Endothelial cell of umbilical vein (primary cell): ENCODE measurements at regions not wholly inside any gene's neighbourhood (a gene's known extent, or its start where the extent isn't known, plus 50 kb on each side); places are given as distances from the start of the nearest gene placed in this dataset.

ENCODE experiments used
- CTCF ChIP-seq, 2 donors: IDR thresholded peaks; 1 replicate in 1 of 2; 2 replicates in 1 of 2; pipeline ENCODE4 v1.5.1; 2011; ENCODE audit warnings: low read length in 2 of 2, mild to moderate bottlenecking in 2 of 2, moderate library complexity in 2 of 2, control low read depth in 1 of 2, inconsistent platforms in 1 of 2, low read depth in 1 of 2; ENCODE audit not compliant: insufficient read depth in 1 of 2; ENCODE audit errors: extremely low read depth in 1 of 2
- EZH2 ChIP-seq: IDR thresholded peaks from 2 replicates; pipeline ENCODE4 v1.6.1; 2012; ENCODE audit warnings: borderline replicate concordance, low read depth, mild to moderate bottlenecking, moderate library complexity, low read length, inconsistent platforms; ENCODE audit not compliant: severe bottlenecking
- GATA2 ChIP-seq: IDR thresholded peaks from 2 replicates; pipeline ENCODE4 v1.7.0; 2011; ENCODE audit warnings: low read depth, mild to moderate bottlenecking, moderate library complexity, mixed read lengths, low read length; ENCODE audit not compliant: insufficient read length, insufficient read depth
- POLR2A ChIP-seq: IDR thresholded peaks from 2 replicates; pipeline ENCODE4 v1.6.1; 2012; ENCODE audit warnings: low read depth, mild to moderate bottlenecking, control low read depth, low read length
- POLR2AphosphoS5 ChIP-seq: IDR thresholded peaks from 2 replicates; pipeline ENCODE4 v1.6.1; 2012; ENCODE audit warnings: low read depth, mild to moderate bottlenecking, control low read depth, low read length, moderate library complexity; ENCODE audit not compliant: insufficient read depth

DNA sequence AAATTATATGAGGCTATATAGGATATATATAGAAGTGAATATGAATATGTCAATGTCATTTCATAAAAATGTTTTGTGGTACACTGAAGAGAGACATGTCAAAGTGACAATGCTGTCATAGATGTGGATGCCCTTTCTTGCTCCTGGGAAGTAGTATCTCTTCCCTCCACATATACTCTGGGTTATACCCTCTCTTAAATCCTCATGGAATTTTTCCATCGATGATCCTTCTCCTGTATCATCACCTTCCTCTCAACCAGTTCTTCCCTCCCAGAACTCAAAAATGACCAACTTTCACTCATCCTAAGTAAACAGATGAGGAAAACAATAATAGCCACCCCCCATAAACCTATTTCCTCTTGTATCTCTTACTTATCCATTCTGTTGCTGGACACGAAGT, 351.5 kb downstream of the USP25 start:
- no peak for TF ChIP-seq CTCF (IDR thresholded peaks at IDR 0.05; ENCODE audit: extremely low read depth in 1 of 2, insufficient read depth in 1 of 2, low read depth in 1 of 2, low read length in 2 of 2)
- TF ChIP-seq EZH2 = no peak
- TF ChIP-seq POLR2A = no peak
- TF ChIP-seq GATA2 = no peak
- TF ChIP-seq POLR2AphosphoS5 = no peak
